Epithelial cell of proximal tubule (primary cell): ENCODE measurements at regions not wholly inside any gene's neighbourhood (a gene's known extent, or its start where the extent isn't known, plus 50 kb on each side); places are given as distances from the start of the nearest gene placed in this dataset.

ENCODE experiments used
- DNase-seq: peaks from one replicate; pipeline ENCODE4 v3.0.0-alpha.2; 2011; ENCODE audit warnings: low read depth
- H3K4me3 ChIP-seq: 2 replicates; pipeline ENCODE4 v1.5.1; 2011; ENCODE audit warnings: low read depth, mild to moderate bottlenecking, low read length
- CTCF ChIP-seq: conservative IDR thresholded peaks from 2 replicates; pipeline ENCODE4 v1.5.1; 2012; ENCODE audit warnings: low read depth, mild to moderate bottlenecking, low read length

DNA sequence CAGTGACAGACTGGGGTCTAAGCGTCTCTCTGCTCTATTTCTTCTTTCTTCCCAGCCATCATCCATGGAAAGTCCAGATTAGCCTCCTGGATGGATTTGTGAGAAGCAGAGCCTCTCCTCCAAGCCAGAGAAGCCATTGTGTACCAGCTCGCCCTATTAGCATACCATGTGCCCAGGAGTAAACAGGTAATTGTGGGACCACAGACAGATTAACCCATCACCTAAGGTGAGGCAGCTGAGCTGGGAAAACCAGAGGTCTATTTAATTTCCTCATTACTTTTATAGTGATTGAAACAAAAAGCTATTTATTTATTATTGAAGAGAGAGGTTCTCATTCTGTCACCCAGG lies 54.7 kb upstream of the NT5C1B start:
- H3K4me3 ChIP-seq, result no peak overlapping the region
- no peak for DNase-seq
- no peak for TF ChIP-seq CTCF

DNA sequence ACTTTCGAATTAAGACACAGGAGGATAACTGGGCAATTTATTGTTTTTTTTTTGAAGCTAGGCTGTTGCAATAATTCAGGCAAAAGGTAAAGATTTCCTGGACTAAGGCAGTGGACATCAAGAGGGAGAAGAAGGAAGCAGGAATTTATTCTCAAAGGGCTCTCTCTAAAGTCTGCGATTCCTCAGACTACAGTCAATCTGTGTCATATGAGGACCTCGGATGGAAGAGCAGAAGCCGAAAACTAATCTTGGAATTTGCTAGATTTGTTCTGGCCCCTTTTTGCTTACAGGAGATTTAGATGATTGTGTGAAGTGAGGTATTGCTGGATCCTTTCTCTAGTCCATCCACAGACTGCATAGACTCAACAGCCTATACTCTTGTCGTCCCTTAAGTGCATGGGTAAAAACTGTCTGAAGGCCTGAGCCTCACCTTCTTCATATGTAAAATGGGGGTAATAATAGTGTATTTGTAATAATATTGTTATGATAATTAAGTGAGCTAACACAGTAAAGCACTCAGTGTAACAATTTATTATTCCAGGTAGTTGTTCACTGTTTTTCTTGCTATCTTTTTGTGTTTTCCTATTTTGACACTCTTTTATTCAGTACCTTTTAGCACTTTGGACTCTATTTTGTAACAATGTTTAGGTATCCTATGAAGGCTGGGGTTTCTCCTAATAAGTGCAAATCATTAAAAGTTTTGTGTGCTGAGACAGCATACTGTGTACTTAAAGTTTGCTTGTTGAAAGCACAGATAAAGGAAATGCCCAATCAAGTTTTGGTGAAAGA lies 54.2 kb upstream of the NT5C1B start:
- no peak for TF ChIP-seq CTCF
- DNase-seq, result no peak
- no peak overlapping the region for H3K4me3 ChIP-seq

- DNase-seq, result no peak
- no peak overlapping the region for H3K4me3 ChIP-seq
- TF ChIP-seq CTCF, result no peak
Observed at GRCh38 chr2:18641823-18642222, 52.5 kb upstream of the NT5C1B start.

GRCh38 chr2:18639756-18640453 lies 50.5 kb upstream of the NT5C1B start:
- no peak for TF ChIP-seq CTCF
- H3K4me3 ChIP-seq, result no peak overlapping the region
- DNase-seq, result no peak
